ENCODE measurements at regions not wholly inside any gene's neighbourhood (a gene's known extent, or its start where the extent isn't known, plus 50 kb on each side); places are given as distances from the start of the nearest gene placed in this dataset.

GRCh38 chr3:117485841-117486240 lies 776.3 kb downstream of the TUSC7 start:
- no peak for DNase-seq

- DNase-seq: no peak
These were observed 777.4 kb downstream of the TUSC7 start for GRCh38 chr3:117486719-117487716.

- no peak for DNase-seq
These were observed 779.4 kb downstream of the TUSC7 start for GRCh38 chr3:117488983-117489382.

GRCh38 chr3:117489663-117490079 lies 780.1 kb downstream of the TUSC7 start:
- no peak for DNase-seq

DNA sequence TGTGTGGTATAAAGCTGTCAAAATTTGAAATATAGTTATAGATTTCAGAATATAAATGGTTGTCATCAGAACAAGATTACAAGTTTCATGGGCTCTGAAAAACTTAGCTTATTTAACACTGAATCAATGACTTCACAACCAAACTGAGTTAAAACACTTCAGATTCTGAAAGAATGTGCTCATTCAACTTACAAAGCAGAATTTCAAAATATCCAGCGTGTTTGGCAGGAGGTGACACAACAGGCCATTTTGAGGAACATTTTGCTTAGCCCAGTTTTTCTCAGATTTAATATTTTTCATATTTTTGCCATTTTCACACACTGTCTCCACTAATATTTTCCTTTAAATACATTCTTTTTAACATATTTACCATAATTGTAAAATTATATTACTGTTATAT lies 781.1 kb downstream of the TUSC7 start:
- DNase-seq: no peak

GRCh38 chr3:117495620-117496019 lies 786.0 kb downstream of the TUSC7 start:
- no peak for DNase-seq

DNA sequence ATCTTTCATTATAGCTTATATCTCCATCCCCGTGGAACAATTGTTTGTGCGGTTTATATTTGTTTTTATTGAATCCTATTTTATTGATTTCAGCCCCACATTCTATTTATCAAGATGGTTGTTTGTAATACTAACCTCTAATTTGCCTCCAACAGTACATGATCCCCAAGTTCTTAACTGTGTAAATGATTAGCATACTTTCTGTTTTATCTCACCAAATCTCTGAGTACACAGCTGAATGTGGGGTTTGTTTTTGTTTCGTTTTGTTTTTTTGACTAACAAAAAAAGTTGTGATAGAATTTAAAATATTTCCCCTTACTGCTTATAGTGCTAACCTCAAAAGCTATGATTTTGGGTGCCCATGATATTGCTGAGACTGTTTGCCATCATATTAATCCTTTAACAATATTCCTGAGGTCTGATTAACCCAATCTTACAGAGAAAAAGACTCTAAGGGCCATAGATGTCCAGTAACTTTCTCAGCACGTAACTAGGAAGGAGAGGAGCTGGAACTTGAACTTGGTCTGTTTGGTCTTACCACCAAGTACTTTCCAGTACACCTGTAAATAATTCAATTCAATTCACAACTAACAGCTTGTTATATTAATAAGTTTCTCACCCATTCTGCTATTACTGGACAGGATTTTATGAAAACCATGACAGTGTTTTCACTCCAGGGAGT lies 789.8 kb downstream of the TUSC7 start:
- DNase-seq: no peak

DNA sequence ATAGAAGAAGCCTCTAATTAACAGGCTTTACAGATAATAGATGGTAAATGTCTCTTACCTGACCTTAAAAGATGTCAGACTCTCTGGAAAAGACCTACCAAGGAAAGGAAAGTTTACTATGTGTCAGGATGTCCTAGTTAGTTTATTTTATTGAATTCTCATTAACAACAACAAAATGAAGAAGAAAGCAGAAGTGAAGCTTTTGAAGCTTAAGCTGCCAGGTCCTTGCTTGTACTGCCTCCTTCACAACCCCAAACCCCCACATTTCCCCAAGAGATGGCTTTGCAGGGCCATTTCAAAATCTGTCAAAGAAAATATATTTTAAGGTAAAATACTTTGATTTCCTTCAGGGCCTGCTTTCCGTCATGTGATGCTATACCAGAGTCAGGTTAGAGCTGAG lies 798.4 kb downstream of the TUSC7 start:
- no peak for DNase-seq

- DNase-seq: no peak
These were observed 800.3 kb downstream of the TUSC7 start for GRCh38 chr3:117509858-117510257.

GRCh38 chr3:117510396-117510795 lies 800.8 kb downstream of the TUSC7 start:
- no peak for DNase-seq

DNA sequence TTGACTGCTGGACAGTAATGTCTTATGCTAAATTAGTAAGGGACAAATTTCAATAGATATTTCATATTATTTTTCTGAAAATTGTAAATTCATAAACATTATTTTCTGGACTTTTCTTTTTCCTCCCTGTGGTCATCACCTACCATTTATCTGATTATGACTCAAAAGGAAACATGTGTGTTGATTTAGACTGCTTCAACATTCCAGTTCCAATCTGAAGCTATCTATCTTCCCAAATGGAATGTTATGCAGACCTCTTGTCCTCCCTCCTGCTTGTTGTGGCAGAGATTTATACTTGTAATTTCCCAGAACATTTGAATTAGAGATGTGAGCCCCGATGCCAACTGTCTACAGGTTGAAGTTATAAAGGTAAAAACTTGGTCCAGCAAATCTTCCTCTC lies 803.4 kb downstream of the TUSC7 start:
- DNase-seq: no peak

DNA sequence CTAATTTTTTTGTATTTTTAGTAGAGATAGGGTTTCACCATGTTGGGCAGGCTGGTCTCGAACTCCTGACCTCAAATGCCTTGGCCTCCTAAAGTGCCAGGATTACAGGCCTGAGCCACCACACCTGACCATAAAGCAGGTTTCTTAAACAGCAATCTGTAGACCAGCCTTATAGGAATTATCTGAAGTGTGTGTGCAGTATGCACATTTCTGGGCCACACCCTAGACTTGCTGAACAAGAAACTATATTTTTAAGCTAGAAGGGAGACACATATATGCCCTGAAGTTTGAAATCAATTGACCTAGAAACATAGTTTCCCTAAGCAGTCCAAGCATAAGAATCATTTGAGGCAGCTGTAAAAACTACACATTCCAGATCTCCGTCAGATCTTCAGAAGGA lies 805.7 kb downstream of the TUSC7 start:
- DNase-seq: no peak

DNA sequence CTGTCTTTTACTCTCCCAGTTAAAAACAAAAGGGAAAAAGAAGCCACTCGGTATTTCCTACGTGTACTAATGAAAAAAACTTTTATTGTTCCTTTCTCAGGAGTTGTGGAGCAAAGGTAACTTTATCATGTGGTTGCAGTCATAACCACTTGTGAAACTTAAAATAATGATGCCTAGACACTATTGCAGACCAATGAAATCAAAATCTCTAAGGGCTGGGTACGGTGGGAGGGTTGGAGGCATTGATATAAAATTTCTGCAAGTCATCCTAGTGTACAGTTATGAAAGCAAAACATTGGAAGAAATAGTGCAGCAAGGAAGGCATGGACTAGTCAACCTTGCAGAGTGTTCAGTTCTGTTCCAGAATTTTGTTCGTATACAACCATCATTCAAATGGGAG lies 808.8 kb downstream of the TUSC7 start:
- no peak for DNase-seq

DNA sequence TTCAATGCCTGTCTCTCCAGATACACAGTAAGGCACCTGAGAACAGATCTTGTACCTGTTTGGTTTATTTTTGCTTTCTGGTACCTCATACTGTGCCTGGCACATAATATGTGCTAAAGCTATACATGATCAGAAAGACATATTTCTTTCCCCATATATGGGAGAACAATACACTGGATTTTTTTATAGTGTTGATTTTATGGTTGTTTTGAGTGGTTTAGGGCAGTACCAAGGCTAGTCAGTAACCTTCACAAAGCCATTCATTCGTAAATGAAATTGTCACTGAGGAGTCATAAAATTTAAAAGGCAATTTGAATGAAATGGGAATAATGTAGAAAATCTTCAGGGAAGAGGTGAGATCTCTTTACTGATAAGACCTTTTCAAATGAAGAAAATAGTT lies 810.2 kb downstream of the TUSC7 start:
- DNase-seq: no peak

- no peak for DNase-seq
These were observed 811.0 kb downstream of the TUSC7 start for GRCh38 chr3:117520582-117520981.

GRCh38 chr3:117523418-117523817 lies 813.8 kb downstream of the TUSC7 start:
- no peak for DNase-seq

GRCh38 chr3:117524890-117525289 lies 815.3 kb downstream of the TUSC7 start:
- no peak for DNase-seq

- DNase-seq: peak in 1 of 2 experiments; percentile 3
These were observed 817.0 kb downstream of the TUSC7 start for GRCh38 chr3:117526470-117527079.

DNA sequence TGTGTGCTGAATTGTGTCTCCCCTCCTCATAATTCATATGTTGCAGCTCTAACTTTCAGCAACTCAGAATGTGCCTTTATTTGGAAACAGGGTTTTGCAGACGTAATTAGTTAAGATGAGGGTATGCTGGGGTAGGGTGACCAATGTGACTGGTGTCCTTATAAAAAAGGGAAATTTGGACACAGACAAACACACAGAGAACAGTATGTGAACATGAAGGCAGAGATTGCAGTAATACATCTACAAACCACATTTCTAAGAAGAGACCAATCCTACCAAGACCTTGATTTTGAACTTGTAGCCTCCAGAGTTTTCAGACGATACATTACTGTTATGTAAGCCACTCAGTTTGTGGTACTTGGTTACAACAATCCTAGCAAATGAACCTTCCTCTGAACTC lies 817.8 kb downstream of the TUSC7 start:
- no peak for DNase-seq

- no peak for DNase-seq
These were observed 819.1 kb downstream of the TUSC7 start for GRCh38 chr3:117528688-117529087.

DNA sequence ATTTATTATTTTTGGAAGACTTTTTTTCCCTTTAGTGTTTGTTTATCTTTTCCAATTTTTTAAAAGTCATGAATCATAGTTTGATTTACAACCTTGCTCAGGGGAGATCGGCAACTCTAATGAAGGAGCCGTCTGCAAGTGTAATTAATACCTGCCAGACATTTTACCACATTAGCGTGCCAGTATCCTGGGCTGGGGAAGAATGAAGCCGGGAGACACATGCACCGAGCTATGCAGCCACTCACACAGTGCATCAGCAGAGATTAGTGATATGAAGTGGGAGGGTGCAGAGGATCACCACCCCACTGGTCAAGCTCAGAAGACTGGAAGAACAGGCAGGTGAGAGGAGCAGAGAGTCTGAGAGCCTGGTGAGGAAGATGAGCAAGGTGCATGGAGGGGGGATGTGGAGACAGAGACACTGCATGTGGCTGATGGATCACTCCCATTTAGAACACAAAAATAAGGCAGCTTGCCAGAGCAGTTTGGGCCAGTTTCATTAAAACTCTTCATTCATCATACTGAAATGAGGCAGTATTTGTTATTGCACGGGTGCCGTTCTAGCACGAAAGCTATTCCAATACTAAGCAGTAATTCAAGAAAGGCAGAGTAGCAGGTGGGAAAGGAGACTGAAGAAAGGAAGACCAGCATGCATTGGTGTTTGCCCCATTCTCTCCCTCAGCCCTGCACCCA lies 821.6 kb downstream of the TUSC7 start:
- no peak for DNase-seq

DNA sequence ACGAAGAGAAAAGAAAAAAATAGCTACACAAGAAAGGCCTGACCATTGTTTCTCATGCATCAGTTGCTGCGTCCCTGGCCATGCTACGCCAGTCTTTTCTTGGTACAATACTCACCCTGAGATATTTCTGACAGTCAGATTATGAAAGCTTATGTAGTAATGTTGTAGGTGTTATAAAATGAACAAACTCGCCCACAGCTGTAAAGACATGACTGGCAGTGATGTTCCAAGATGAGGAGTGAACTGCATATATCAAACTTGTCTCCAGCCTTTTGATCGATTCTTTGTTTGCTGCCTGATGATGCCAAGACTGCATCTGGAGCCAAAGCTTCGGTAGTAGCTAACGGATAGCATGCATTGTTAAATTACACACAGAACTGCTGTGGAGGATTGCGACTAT lies 822.7 kb downstream of the TUSC7 start:
- DNase-seq: no peak

DNA sequence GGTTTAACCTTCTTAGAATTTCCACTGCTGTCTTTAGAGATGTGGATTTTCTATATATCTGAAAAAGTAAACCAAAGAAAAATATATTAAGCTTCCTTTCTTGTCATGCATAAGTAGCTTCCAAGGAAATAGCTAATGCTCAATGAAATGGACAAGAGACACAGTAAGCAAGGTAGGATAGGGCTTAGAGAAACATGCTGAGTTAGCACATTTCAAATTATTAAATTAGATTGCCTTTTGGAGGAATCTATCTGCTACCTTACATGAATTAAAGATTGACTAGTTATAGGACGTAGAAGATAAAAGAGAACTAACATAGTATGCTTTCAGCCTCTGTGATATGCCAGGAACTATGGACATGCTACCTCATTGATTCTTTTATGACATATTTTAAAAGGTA lies 824.6 kb downstream of the TUSC7 start:
- DNase-seq: no peak

Data from SW 1271 (cell line).